NOMO-1 treated with dmso at 0.1 percent for 144 hours (cell line): ENCODE measurements at regions not wholly inside any gene's neighbourhood (a gene's known extent, or its start where the extent isn't known, plus 50 kb on each side); places are given as distances from the start of the nearest gene placed in this dataset.

Experiments used
- DNase-seq: peaks from one replicate; lab custom pipeline; 2025; ENCODE audit not compliant: unreplicated experiment; lab: John Stamatoyannopoulos, UW

- DNase-seq: no peak
Observed at GRCh38 chr2:238576674-238577073, 149.9 kb downstream of the ASB1 start.

GRCh38 chr2:238578256-238578655 lies 151.5 kb downstream of the ASB1 start:
- no peak for DNase-seq

GRCh38 chr2:238580486-238580885 lies 153.8 kb downstream of the ASB1 start:
- DNase-seq: no peak

GRCh38 chr2:238581126-238581525 lies 154.4 kb downstream of the ASB1 start:
- DNase-seq: no peak

GRCh38 chr2:238582159-238582558 lies 155.4 kb downstream of the ASB1 start:
- DNase-seq: no peak

- DNase-seq: no peak
Observed at GRCh38 chr2:238584617-238585016, 157.9 kb downstream of the ASB1 start.

- no peak for DNase-seq
Observed at GRCh38 chr2:238585836-238586821, 159.4 kb downstream of the ASB1 start.

GRCh38 chr2:238586931-238587775 lies 160.4 kb downstream of the ASB1 start:
- no peak for DNase-seq

GRCh38 chr2:238587776-238588660 lies 161.3 kb downstream of the ASB1 start:
- DNase-seq: no peak

GRCh38 chr2:238589591-238590460 lies 163.1 kb downstream of the ASB1 start:
- no peak for DNase-seq

GRCh38 chr2:238591732-238592131 lies 165.0 kb downstream of the ASB1 start:
- DNase-seq: no peak

- DNase-seq: no peak
Observed at GRCh38 chr2:238593236-238593635, 166.5 kb downstream of the ASB1 start.

GRCh38 chr2:238593678-238594077 lies 167.0 kb downstream of the ASB1 start:
- no peak for DNase-seq

- no peak for DNase-seq
Observed at GRCh38 chr2:238594796-238595749, 168.3 kb downstream of the ASB1 start.

GRCh38 chr2:238595750-238596570 lies 169.2 kb downstream of the ASB1 start:
- no peak for DNase-seq

GRCh38 chr2:238596571-238597551 lies 170.1 kb downstream of the ASB1 start:
- DNase-seq: no peak
